HepG2 (cell line): ENCODE measurements at regions not wholly inside any gene's neighbourhood (a gene's known extent, or its start where the extent isn't known, plus 50 kb on each side); places are given as distances from the start of the nearest gene placed in this dataset.

Experiments
- ATAC-seq: fragments of 200-7000 bp; cut with Tn5 transposase; 3 replicates; pipeline ENCODE4 v1.9.1; 2020; ENCODE audit warnings: mild to moderate bottlenecking, moderate library complexity
- BruUV-seq: library from RNA; stranded (reverse); fragments of 400-500 nt; replicated peaks from 2 replicates; lab custom pipeline; 2021; lab: Mats Ljungman, UMichigan
- CTCF ChIA-PET: fragments of 300-600 bp; formaldehyde crosslinking; extraction: SDS; loops from one replicate; lab custom pipeline; 2021; ENCODE audit warnings: low total read pairs, inconsistent platforms, low intra/inter-chr PET ratio; lab: Yijun Ruan, JAX
- POLR2A ChIA-PET: fragments of 350-600 bp; sonication (Branson Sonifier 250); formaldehyde crosslinking; loops from one replicate; lab custom pipeline; 2020; ENCODE audit warnings: antibody characterized with exemption, inconsistent platforms; lab: Yijun Ruan, JAX
- DNase-seq: peaks from one replicate; pipeline ENCODE4 v3.0.0-alpha.2; 2015; ENCODE audit warnings: low spot score
- FAIRE-seq: peaks from 3 replicates; lab custom pipeline; 2011; peaks lifted over from hg19 to GRCh38; lab: Jason Lieb, UNC
- H2AFZ ChIP-seq: one replicate; pipeline ENCODE4 v1.6.1; 2011; ENCODE audit warnings: low read length, inconsistent platforms
- H3K27ac ChIP-seq: fragments of 300-600 bp; 3 replicates; pipeline ENCODE4 v1.8.0; 2011; ENCODE audit warnings: mixed run types, mild to moderate bottlenecking, mixed read lengths, low read length, inconsistent platforms; ENCODE audit not compliant: insufficient read depth; ENCODE audit errors: extremely low read length
- H3K27me3 ChIP-seq, 2 experiments: fragments of 200-600 bp in 1 of 2; 2 replicates in 1 of 2; 3 replicates in 1 of 2; pipeline versions ENCODE4 v1.6.0 to v1.8.0; 2011; ENCODE audit warnings: low read length in 2 of 2, mild to moderate bottlenecking in 2 of 2, moderate library complexity in 2 of 2, inconsistent platforms in 1 of 2; ENCODE audit not compliant: insufficient read depth in 2 of 2, control insufficient read depth in 1 of 2
- H3K36me3 ChIP-seq, 2 experiments: fragments of 200-600 bp in 1 of 2; replicated peaks in 1 of 2; 2 replicates in 1 of 2; 3 replicates in 1 of 2; pipeline versions ENCODE4 v1.5.1 to v1.8.0; 2011; ENCODE audit warnings: low read length in 2 of 2, inconsistent platforms in 1 of 2; ENCODE audit not compliant: insufficient read depth in 2 of 2, control insufficient read depth in 1 of 2
- H3K4me1 ChIP-seq: 2 replicates; pipeline ENCODE4 v1.5.1; 2012; ENCODE audit warnings: low read length, inconsistent platforms; ENCODE audit not compliant: insufficient read depth
- H3K4me2 ChIP-seq: 2 replicates; pipeline ENCODE4 v1.6.0; 2011; ENCODE audit warnings: low read depth, low read length, inconsistent platforms
- H3K4me3 ChIP-seq, 3 experiments: fragments of 200-600 bp in 1 of 3; sonication (generic), shearing (Covaris generic) in 1 of 3; replicated peaks in 1 of 3; 2 replicates each; pipeline ENCODE4 v1.5.1; 2011 to 2016; ENCODE audit warnings: low read length in 3 of 3, inconsistent platforms in 2 of 3, low read depth in 2 of 3, mild to moderate bottlenecking in 2 of 3, control low read depth in 1 of 3, mixed read lengths in 1 of 3; ENCODE audit not compliant: insufficient read depth in 1 of 3
- H3K79me2 ChIP-seq: one replicate; pipeline ENCODE4 v1.6.1; 2011; ENCODE audit warnings: low read length, inconsistent platforms; ENCODE audit not compliant: insufficient read depth
- H3K9ac ChIP-seq: 2 replicates; pipeline ENCODE4 v1.6.0; 2011; ENCODE audit warnings: mild to moderate bottlenecking, low read depth, low read length, inconsistent platforms; ENCODE audit not compliant: insufficient read depth
- H3K9me3 ChIP-seq: 2 replicates; pipeline ENCODE4 v1.5.1; 2012; ENCODE audit warnings: mild to moderate bottlenecking, low read length
- H4K20me1 ChIP-seq: 2 replicates; pipeline ENCODE4 v1.6.0; 2011; ENCODE audit warnings: inconsistent platforms, mild to moderate bottlenecking, low read length, moderate library complexity; ENCODE audit not compliant: insufficient read depth
- CTCF ChIP-seq: sonication (generic); formaldehyde crosslinking; IDR thresholded peaks from 2 replicates; pipeline ENCODE4 v1.5.0; 2020; ENCODE audit warnings: mild to moderate bottlenecking, missing genetic modification reagents, moderate library complexity
- HIVEP1 ChIP-seq: sonication (generic); formaldehyde crosslinking; IDR thresholded peaks from 2 replicates; pipeline ENCODE4 v1.4.0; 2020; ENCODE audit warnings: mild to moderate bottlenecking, missing genetic modification reagents
- HMG20B ChIP-seq: conservative IDR thresholded peaks from 2 replicates; pipeline ENCODE4 v1.6.1; 2016; ENCODE audit warnings: missing genetic modification reagents, missing compliant biosample characterization
- KAT8 ChIP-seq: IDR thresholded peaks from 2 replicates; pipeline ENCODE4 v1.6.1; 2016; ENCODE audit warnings: missing genetic modification reagents, missing compliant biosample characterization
- KDM5B ChIP-seq: sonication (generic); formaldehyde crosslinking; IDR thresholded peaks from 2 replicates; pipeline ENCODE4 v1.4.0; 2020; ENCODE audit warnings: missing genetic modification reagents, mild to moderate bottlenecking, borderline replicate concordance
- MAF1 ChIP-seq: sonication (generic); formaldehyde crosslinking; IDR thresholded peaks from 2 replicates; pipeline ENCODE4 v1.5.0; 2020; ENCODE audit warnings: missing genetic modification reagents, borderline replicate concordance
- NFKB2 ChIP-seq: sonication (generic); formaldehyde crosslinking; IDR thresholded peaks from 2 replicates; pipeline ENCODE4 v1.4.0; 2020; ENCODE audit warnings: missing genetic modification reagents, borderline replicate concordance
- RARG ChIP-seq: sonication (generic); formaldehyde crosslinking; IDR thresholded peaks from 2 replicates; pipeline ENCODE4 v1.4.0; 2020; ENCODE audit warnings: low read depth, mild to moderate bottlenecking, missing genetic modification reagents
- REST ChIP-seq, 2 experiments: IDR thresholded peaks; 2 replicates each; pipeline ENCODE4 v1.6.1; 2011 to 2012; ENCODE audit warnings: low read length in 2 of 2, borderline replicate concordance in 1 of 2, low read depth in 1 of 2, mild to moderate bottlenecking in 1 of 2, moderate library complexity in 1 of 2
- SAFB2 ChIP-seq: sonication (generic); formaldehyde crosslinking; IDR thresholded peaks from 2 replicates; pipeline ENCODE4 v1.5.1; 2020; ENCODE audit warnings: missing genetic modification reagents, low read depth, mild to moderate bottlenecking, borderline replicate concordance
- SRY ChIP-seq: sonication (generic); formaldehyde crosslinking; IDR thresholded peaks from 2 replicates; pipeline ENCODE4 v1.8.0; 2022; ENCODE audit warnings: mild to moderate bottlenecking, missing genetic modification reagents
- ZMAT3 ChIP-seq: sonication (generic); formaldehyde crosslinking; conservative IDR thresholded peaks from 2 replicates; pipeline ENCODE4 v1.7.0; 2021; ENCODE audit warnings: missing genetic modification reagents
- ZNF547 ChIP-seq: sonication (generic); formaldehyde crosslinking; IDR thresholded peaks from 2 replicates; pipeline ENCODE4 v1.5.1; 2020; ENCODE audit warnings: mild to moderate bottlenecking, missing genetic modification reagents
- ZNF609 ChIP-seq: sonication (generic); formaldehyde crosslinking; IDR thresholded peaks from 2 replicates; pipeline ENCODE4 v1.4.0; 2020; ENCODE audit warnings: mild to moderate bottlenecking, missing genetic modification reagents, borderline replicate concordance
- ZNF781 ChIP-seq: sonication (generic); formaldehyde crosslinking; IDR thresholded peaks from 2 replicates; pipeline ENCODE4 v1.5.1; 2020; ENCODE audit warnings: borderline replicate concordance, mild to moderate bottlenecking, missing genetic modification reagents; ENCODE audit errors: not compliant biosample characterization
- WGBS: methylation state at CpG from one replicate; pipeline ENCODE4 v1.1.6; 2017; ENCODE audit warnings: low lambda C conversion rate; 5-methylcytosine and 5-hydroxymethylcytosine counted together
- in situ Hi-C: cut with HindIII; loops from 2 replicates; pipeline ENCODE4 v1.10.0; 2017; ENCODE audit warnings: low pct_unique_long_range_greater_than_20kb; ENCODE audit not compliant: extremely low pct_ligation_motif_present
- intact Hi-C: fragments of 100-400 bp; cut with micrococcal nuclease; formaldehyde crosslinking; loops from one replicate; pipeline ENCODE4 v1.10.0; 2022; ENCODE audit not compliant: unreplicated experiment
- TF ChIP-seq, protein P1 (sequence below): IDR thresholded peaks from 2 replicates; pipeline ENCODE4 v1.6.1; 2012; ENCODE audit warnings: inconsistent platforms

DNA sequence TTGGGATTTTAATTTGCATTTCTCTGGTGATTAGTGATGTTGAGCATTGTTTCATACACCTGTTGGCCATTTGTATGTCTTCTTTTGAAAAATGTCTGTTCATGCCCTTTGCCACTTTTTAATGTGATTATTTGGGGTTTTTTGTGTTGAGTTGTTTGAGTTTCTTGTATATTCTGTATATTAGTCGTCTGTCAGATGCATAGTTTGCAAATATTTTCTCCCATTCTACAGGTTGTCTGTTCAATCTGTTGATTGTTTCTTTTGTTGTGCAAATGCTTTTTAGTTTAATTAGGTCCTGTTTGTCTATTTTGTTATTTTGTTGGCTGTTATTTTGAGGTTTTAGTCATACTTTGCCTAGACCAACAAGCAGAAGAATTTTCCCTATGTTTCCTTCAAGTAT is 164.0 kb upstream of the CXADR start:
- BruUV-seq, result no TSS peak
- CTCF ChIA-PET, result no interaction called here
- no peak for FAIRE-seq
- TF ChIP-seq CTCF (CRISPR knock-in tag), result no peak
- no peak for TF ChIP-seq SRY
- TF ChIP-seq HIVEP1 (CRISPR knock-in tag), result no peak
- TF ChIP-seq KDM5B, result no peak
- TF ChIP-seq RARG (CRISPR knock-in tag), result no peak
- no peak for TF ChIP-seq HMG20B (CRISPR knock-in tag)
- TF ChIP-seq SAFB2 (CRISPR knock-in tag), result no peak
- TF ChIP-seq, protein P1, sequence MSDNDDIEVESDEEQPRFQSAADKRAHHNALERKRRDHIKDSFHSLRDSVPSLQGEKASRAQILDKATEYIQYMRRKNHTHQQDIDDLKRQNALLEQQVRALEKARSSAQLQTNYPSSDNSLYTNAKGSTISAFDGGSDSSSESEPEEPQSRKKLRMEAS, result no peak
- no peak for TF ChIP-seq ZNF609 (CRISPR knock-in tag)
- TF ChIP-seq ZNF547, result no peak
- TF ChIP-seq NFKB2 (CRISPR knock-in tag), result no peak
- TF ChIP-seq ZMAT3, result no peak
- TF ChIP-seq REST (IDR thresholded peaks at IDR 0.05; ENCODE audit: borderline replicate concordance in 1 of 2, low read depth in 1 of 2, low read length in 2 of 2), result no peak
- TF ChIP-seq KAT8 (CRISPR knock-in tag), result no peak
- no peak for TF ChIP-seq ZNF781 (CRISPR knock-in tag)
- no peak for TF ChIP-seq MAF1

More for the DNA sequence above, 164.0 kb upstream of the CXADR start:
- no peaks in the 10 kb centered on the region for H3K9me3 ChIP-seq
- H3K4me2 ChIP-seq, result no peak overlapping the region
- ATAC-seq (no peak), DNase-seq (no peak)
- H3K4me1 ChIP-seq, result peaks cover 12% of the 10 kb centered on the region
- no peak overlapping the region for H3K9ac ChIP-seq
- no peaks in the 10 kb centered on the region for H3K27me3 ChIP-seq
- H3K27ac ChIP-seq, result no peak overlapping the region
- H3K4me3 ChIP-seq, result no peak overlapping the region
- intact Hi-C loops, result no loop called here
- no peaks in the 10 kb centered on the region for H4K20me1 ChIP-seq
- in situ Hi-C loops, result no loop called here
- WGBS, result 0% methylated on average over 1 of the region's 1 CpG
- H3K36me3 ChIP-seq, result no peaks in the 10 kb centered on the region
- H3K79me2 ChIP-seq, result no peaks in the 10 kb centered on the region
- no peak overlapping the region for H2AFZ ChIP-seq
- POLR2A ChIA-PET, result no interaction called here
